Superior temporal gyrus (tissue), 1 donor: ENCODE measurements at regions not wholly inside any gene's neighbourhood (a gene's known extent, or its start where the extent isn't known, plus 50 kb on each side); places are given as distances from the start of the nearest gene placed in this dataset.
A peak's percentile ranks its signal among the peaks of the same experiment; 100 is the strongest.
"Not testable (repeated sequence)": the region's sequence is repeated elsewhere in the genome, so short reads cannot be mapped to it uniquely, and the experiment has no call there.

Experiments used
- DNase-seq: peaks from one replicate; pipeline ENCODE4 v3.0.0-alpha.2; 2016; ENCODE audit errors: extremely low spot score

DNA sequence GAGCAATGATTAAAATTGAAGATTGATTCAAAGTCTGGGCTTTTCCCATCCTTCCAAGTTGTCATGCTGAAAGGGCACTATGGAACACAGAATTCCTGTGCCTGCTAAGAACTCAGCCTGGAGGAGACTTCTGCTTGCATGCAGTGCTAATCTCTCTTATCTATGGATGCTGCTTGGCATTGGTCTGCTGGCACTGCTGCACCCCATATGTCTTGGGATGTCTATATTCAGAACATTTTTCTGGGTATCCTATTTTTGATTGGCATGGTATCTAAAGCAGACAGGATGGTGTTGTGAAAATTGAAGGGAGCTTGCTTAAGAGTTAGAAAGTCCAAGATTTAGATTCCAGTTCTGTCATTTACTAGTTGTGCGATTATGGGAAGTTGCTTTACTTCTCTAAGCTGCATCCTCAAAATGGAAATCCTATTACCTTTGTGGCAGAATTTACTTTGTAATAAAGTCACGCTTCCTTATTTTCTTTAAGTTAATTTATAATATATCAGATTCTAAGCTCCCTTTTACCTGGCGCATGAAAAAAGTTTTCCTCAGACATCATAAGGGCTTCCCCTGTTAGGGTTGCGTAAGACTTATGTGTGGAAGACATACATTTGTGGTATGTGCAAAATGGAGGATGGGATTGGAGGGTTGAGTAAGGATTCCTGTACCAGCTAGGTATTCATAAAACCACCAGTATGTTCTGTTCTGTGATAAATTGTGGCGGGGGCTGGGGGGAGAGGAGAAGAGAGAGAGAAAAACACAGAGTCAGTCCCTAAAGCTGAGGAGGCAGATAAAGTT lies 254.0 kb downstream of the DMAC1 start:
- DNase-seq = no peak

DNA sequence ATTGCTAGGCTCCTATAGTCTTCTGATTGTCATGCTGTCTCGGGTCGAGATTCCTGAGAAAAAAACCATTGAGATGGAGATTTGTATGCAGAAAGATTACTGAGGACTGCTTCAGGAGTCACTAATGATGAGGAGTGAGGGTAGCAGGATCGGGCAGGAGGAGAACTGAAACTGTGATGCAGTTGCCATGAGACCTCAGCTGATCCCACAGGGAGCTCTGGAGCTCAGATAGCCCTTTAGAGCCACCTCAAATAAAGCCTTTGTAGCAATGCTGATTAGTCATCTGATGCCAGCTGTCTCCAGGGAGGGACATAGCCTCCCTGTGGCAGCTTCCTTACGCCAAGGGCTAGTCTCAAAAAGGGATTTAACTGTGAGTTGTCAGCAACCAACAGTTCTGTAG lies 256.9 kb downstream of the DMAC1 start:
- peak; percentile 67 for DNase-seq

DNA sequence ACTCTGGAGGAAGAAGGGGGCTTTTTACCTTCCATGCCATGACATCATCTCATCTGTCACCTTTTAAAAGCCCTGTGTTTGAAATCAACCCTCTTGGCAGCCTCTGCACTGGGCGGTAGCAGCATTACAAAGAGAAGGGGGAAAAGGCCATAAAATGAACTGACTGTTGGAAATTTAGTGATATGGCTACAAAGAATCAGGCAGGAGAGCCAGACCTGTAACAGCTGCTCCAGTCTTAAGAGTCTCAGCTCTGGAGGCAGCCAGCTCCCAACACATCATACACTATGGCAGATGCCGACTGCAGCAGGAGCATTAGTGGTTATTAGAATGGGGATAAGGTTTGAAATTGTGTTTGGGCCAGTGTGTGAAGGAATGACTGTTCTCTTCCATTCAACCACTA lies 257.5 kb downstream of the DMAC1 start:
- DNase-seq = no peak

DNA sequence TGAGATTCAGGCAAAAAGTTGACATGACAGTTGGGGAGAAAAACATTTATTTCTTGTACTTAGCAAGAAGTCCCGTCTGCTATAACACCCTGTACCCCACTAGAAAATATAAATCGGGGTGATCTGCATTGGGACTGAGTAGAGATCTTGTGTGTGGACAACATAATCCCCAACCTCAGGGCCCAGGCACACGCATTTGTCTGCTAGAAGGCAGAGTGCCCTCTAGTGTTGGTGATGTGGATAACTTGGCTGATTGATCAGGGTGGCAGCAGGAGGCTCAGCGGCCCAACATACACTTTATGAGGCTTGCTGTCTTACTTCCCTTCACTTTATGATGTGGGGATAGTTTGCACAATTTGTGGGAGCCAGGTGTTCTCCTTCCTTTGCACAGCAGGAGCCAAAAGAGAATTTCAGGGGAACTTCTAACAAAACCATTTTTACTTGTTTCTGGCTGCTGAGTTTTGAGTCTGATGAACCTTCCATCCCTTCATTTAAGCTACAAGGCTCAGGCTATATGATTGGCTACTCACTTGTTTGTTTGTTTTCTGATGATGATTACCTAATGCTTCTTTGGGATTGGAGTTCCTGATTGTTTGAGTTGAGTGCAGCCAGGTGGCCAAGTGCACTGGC lies 263.2 kb downstream of the DMAC1 start:
- DNase-seq = peak; percentile 69

DNA sequence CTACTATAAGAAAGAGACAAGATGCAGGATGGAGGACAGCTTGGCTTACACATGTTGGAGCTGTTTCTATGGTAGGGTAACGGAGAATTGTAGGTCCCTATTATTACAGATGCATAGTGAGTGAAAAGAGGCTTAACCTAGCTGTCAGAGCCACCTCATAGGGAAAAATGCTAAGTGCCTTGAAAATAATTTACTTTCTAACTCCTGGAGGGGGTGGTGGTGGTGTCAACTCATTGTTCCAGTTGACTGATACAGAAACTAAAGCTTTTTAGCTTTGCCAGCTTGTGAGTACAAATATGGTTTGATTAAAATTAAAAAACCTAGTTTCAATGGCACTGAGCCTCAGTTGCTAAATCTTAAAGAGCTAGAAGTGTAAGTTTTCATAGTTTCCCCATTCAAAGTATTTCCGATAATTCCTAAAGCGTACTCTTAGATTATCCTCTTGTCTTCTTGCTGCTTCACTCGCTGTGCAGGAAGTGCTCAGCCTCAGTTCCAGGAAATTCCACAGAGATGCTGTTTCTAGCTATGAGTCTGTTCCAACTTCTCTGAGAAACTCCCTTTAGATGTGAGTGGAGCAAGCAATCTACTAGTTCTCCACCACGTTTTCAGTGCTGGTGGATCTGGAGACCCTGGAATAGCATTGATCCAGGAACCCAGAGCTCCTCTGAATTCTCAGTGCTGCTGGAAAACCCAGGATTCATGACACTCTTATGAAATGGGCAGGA lies 265.2 kb downstream of the DMAC1 start:
- no peak for DNase-seq

DNA sequence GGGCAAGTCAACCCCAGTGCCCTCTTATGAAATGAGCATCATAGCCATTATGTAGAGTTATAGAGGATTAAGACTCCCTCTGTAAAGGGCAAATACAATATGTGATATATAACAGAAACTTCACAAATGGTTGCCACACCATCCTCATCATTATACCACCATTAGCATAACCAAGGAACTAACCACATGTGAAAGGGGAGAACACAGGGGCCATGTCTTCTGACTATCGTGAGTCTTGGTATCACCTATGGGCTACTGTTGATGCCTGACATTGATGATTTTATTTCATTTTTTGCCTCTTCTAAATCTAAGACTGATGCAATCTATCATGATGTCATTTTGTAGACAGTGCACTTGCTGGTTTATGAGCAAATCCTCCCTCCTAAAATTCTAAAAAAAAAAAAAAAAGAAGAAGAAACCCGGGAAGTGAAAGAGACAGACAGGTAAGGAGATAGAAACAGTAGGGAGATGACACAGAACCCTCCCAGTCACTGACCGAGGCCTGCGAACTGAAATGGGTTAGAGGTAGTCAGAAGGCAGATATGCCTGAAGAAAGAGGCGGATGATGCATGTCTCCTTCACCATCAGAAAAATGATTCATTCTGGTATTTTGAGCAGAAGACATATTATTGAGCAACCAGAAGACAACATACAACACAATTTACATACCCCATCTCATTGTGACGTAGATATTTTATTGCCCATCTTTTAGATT lies 266.0 kb downstream of the DMAC1 start:
- DNase-seq = no peak

DNA sequence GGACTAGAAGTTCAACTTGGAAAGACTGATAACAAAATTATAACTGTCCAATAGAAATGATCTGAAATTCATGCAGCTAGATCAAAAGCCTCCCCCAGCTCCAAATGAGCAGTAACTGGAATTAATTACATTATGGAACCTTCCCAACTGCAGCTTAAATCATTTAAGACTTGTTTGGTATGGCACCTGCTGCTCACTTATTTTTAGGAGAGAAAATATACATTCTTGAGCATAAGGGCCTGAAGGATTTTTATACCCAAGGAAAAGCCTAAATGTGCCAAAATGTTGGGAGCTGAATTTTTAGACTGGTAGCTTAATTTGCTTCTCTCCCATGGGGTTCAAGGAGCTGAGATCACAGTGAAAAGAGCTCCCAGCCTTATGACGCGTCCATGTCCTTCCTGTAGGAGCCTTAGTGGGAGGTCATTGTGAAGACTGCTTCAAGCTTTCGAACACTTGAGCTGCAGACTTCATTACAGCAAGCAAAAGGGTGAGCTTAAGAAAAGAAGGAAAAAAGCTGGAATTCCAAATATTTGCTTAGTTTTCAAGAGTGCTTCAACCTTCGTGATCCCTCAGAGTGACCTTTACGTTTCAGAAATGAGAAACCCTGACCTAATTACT lies 276.0 kb downstream of the DMAC1 start:
- DNase-seq = no peak

DNA sequence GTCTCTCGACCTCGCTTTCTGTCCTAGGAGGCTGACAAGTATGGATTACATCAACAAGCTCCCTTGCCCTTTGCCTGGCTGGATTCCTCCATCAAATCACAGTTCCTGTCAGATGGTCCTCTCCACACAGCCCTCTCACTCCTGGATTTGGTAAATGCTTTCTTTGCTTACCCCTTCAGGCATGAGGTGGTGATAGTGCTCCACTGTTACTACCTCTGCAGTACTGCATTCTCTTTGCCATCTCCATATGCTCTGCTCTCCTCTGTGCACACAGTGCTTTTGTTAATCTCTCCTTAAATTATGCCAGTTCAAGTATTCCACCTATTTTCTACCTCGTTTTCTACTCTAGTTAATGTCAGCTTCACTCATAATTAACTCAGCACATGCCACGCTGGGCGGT lies 279.2 kb downstream of the DMAC1 start:
- DNase-seq = no peak

DNA sequence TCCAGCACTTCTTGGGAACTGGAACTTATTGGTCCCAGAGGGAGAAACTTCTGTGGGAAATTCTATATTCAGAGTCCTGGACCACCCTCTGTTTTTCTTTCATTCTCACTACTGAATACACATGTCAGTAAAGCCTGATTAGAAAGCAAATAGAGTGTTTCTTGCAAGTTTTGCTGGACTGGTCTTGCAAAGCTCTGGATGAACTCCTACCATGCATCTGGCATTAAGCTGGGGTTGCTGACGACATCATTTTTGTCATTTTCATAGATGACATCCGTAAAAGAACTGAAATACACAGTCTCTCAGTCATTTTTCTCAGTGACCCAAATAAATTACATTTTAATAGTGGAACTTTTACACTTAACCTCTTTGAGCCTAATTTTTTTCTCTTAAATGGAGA lies 283.2 kb downstream of the DMAC1 start:
- DNase-seq = no peak

DNA sequence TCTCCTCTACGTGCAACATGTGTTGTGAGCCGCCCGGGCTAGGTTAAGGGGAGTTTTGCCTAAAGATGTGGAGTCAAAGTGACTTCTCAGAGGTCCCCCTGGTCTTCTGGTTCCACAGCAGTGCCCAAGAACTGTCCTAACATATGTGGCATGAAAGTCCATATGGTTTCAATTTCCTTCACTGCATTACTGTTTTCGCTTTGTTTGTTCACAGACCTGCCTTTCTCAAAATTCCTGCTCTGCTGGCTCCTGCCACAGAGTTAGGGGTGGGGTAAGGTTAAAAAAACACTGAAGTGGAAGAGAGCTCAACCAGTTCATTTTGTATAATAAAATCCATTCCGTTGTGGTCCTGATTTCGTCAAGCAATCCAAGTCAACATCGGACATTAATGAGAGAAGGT lies 289.4 kb downstream of the DMAC1 start:
- no peak for DNase-seq

DNA sequence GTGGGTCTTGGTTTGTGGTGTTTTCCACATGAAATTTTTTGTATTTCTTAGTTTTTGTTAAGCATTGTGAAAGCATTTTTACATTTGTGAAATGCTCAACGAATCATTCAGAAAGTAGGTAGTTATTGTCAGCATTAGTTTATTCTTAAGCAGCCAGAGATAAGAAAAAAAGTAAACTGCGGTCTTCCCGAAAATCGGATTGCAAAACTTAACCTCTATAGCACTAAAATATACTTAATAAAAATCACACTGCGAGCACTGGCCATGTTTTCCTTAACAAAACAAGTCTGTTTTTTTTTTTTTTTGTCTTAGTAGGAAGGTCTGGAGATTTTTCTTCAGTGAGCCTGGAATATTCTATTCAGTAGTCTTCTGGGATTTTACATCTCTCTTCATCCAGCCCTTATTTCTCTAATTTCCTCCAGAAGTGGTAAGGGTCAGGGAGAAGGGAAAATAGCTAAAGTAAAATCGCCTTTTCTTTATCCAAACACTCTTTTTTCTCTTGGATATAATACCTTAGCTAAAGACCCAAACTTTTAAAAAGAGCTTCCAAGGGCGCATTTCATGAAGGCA lies 289.9 kb downstream of the DMAC1 start:
- DNase-seq = no peak

DNA sequence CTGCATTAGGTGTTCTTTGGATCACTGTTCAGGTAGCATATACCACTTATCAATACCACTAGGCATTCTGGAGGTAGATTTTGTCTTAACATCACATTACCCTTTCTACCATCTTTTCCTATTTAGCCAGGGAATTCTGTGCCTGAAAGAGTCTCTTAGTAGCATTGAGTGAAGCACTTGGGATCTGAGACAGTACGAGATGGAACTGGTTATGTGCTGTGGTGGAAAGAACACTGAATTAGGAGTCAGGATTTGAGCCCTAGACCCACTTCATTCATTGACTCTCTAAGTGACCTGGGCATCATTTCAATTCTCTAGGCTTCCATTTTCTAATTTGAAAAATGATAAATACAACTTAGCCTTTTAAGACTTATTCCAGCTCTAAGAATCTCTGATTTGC lies 291.1 kb downstream of the DMAC1 start:
- DNase-seq = no peak

DNA sequence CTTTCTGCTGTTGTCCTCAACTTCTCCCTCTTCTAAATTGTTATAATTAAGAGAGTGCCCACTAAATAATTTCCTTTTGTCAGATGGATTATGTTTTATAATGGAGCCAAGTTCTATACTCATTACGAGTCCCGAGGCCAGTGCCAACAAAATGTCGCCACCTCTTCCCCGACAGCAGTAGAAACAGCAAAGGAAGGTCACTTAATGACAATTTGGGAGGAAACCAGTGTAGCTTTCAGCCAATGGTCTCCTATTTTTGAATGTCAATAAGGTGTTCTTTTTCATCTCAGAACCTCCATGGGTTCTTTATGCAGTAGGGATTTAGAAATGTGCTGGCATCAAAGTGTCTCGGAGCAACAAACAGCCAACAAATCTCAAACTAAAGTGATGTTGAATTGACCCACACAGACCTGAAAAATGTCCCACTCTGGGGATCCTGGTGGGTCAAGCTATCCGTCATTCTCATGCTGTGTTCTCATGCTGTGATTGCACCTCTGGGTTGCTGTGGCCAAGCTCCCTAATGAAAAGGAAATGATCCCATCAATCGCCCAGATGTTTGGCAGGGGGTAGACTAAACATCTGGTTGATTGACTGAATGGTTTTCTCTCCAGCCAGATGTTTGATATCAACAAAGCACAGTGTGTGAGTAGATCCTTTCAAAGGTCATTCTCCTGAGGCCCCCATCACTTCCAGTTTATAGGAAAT lies 291.9 kb downstream of the DMAC1 start:
- DNase-seq = no peak

DNA sequence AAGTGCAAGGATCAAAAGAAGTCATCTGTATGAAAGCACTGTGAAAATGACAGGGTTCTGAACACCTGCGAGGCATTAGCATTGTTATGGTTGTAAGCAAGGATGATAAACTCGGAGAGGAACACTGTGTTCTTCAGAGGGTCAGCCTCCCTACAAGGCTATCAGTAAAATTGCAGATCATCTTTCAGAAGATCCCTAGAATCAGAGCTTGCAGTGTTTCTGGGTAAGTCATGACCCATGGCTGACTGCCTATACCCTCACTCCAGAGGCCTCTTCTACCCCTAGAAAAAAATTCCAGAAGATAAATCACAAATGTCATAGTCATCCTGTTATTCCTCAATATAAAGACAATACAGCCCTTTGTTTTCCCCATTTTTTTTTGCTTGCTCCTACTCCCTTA lies 292.6 kb downstream of the DMAC1 start:
- no peak for DNase-seq

DNA sequence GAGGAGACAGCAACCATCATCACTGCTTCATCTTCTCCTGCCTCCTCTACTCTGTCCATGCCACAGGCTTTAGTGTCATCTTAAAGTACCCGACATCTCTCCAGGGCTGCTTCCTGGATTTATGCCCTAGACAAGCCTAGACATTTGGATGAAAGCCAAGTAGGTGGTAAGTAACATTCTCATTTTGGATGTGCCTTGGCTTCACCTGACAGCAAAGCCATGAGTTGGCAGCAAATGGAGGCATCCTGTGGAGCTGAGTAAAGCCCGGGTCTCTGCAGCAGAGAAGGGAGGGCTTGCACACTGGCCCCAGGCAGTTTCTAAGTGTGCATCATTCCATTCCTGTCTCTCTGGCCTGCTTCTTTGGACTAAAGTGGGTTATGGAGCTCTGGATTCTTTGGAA lies 299.1 kb downstream of the DMAC1 start:
- no peak for DNase-seq

DNA sequence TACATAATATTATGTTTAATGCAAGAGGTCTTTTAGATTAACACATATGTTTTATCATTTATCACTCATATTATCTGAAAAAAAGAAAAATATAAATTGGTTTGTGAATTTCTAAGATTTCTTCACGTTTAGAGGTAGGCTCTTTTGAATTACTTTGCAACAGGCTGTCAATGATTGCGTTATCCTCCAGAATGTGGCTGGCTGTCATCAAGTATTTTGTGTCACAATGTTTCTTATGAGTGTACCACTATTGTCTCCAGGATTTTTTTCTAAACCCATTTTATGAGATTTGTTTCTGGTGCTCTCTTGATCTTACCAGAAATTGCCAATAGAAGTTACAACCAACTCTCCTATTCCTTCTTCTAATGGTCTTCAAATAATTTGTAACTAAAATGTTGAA lies 307.9 kb downstream of the DMAC1 start:
- DNase-seq = no peak

DNA sequence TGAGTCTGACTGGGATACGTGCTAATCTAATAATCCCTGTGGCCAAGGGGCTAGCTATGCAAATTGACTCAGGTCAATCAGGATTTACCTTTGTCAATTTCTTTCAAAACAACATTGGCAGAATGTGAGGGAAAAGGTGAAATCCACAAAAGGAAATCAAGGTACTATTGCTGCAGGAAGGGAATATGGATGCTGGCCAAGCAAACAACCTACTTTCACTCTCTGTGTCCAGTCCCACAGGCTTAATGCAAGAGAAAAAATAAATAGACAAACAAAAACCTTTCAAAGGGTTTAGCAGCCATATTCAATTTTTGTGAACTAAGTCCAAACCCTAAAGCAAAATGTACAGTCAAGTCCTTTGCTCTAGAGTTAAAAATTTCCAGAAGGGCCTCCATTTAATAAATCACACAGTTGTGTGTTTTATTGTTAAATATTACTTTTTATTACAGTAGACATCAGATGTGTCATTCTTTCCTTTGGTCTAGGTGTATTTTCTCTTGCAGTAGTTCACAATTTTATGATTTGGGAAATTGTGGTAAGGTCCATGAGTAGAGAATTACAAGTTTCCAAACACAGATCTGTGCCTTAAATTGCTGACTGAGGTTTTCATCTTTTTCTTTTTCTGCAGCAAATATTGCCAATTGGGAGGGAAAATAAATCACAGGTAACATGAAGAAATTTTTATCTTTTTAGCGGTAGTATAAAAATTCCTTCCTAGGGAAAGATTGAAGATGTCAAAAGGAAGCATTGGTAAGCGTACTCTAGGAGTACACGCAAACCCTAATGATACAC lies 309.1 kb downstream of the DMAC1 start:
- no peak for DNase-seq

DNA sequence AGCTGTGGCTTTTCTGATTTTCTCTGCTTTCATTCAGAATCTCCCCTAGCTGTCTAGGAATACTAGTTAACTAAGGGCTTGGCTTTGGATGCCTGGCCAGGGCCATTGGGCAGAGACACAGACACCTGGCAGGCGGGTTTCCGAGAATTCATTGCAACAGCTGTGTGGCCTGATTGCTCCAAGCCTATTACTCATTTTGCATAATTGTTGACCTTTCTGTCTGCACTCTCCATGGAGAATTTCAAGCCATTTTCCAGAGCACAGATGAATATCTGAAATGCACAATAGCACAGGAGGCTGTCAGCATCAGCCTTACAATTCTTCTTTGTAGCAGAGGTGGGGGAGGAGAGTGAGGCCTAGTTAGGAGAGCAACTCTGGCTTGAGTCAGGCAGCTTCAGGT lies 310.5 kb downstream of the DMAC1 start:
- no peak for DNase-seq

DNA sequence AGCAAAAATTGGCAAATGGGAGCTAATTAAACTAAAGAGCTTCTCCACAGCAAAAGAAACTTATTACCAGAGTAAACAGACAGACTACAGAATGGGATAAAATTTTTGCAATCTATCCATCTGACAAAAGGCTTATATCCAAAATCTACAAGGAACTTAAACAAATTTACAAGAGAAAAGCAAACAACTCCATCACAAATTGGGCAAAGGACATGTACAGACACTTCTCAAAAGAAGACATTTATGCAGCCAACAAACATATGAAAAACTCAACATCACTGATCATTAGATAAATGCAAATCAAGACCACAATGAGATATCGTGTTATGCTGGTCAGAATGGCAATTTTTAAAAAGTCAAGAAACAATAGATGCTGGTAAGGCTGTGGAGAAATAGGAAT lies 315.6 kb downstream of the DMAC1 start:
- DNase-seq = not testable (repeated sequence)

DNA sequence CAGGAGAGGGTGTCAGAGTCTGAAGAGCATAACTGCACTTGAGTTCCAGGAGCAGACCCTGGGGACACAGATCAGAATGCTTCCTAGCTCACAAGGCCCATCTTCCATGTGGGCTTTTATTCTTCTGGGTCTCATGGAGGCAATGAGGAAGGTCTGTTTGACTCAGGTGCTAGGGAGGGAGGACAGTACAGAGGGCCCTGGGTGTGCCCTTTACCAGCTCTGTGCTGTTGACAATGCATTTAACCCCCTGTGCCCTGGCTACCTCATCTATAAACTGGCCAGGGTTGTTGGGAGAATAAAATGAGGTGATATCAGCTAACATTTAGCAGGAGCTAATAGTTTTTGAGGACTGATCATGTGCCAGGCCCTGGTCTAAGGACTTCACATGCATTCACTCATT lies 318.0 kb downstream of the DMAC1 start:
- DNase-seq = no peak
